Smooth muscle cell (in vitro differentiated cells): ENCODE measurements at regions not wholly inside any gene's neighbourhood (a gene's known extent, or its start where the extent isn't known, plus 50 kb on each side); places are given as distances from the start of the nearest gene placed in this dataset.

Source experiments
- DNase-seq: peaks from one replicate; lab custom pipeline; 2025; ENCODE audit not compliant: unreplicated experiment; lab: John Stamatoyannopoulos, UW
- H2AFZ ChIP-seq: fragments of 200-600 bp; sonication (generic); 2 replicates; pipeline ENCODE4 v1.6.0; 2016; ENCODE audit warnings: antibody characterized with exemption, low read depth, mild to moderate bottlenecking
- H3F3A ChIP-seq: fragments of 200-600 bp; sonication (generic); 2 replicates; pipeline ENCODE4 v1.6.0; 2017; ENCODE audit warnings: antibody characterized with exemption, low read depth
- H3K27ac ChIP-seq: fragments of 200-600 bp; sonication (generic); 2 replicates; pipeline ENCODE4 v1.5.1; 2016; ENCODE audit warnings: low read depth, mild to moderate bottlenecking
- H3K27me3 ChIP-seq: fragments of 200-600 bp; sonication (generic); 2 replicates; pipeline ENCODE4 v1.6.1; 2016; ENCODE audit warnings: low read depth, mild to moderate bottlenecking
- H3K36me3 ChIP-seq: fragments of 200-600 bp; sonication (generic); 2 replicates; pipeline ENCODE4 v1.5.1; 2016; ENCODE audit warnings: low read depth
- H3K4me1 ChIP-seq: fragments of 200-600 bp; sonication (generic); 2 replicates; pipeline ENCODE4 v1.5.1; 2016; ENCODE audit warnings: low read depth
- H3K4me2 ChIP-seq: fragments of 200-600 bp; sonication (generic); 2 replicates; pipeline ENCODE4 v1.6.0; 2016; ENCODE audit warnings: mild to moderate bottlenecking
- H3K4me3 ChIP-seq: fragments of 200-600 bp; sonication (generic); 2 replicates; pipeline ENCODE4 v1.5.1; 2016; ENCODE audit warnings: mild to moderate bottlenecking
- H3K79me2 ChIP-seq: fragments of 200-600 bp; sonication (generic); 2 replicates; pipeline ENCODE4 v1.6.0; 2016; ENCODE audit warnings: low read depth, mild to moderate bottlenecking
- H3K9ac ChIP-seq: fragments of 200-600 bp; sonication (generic); 2 replicates; pipeline ENCODE4 v1.6.0; 2016; ENCODE audit warnings: low read depth
- H3K9me3 ChIP-seq: fragments of 200-600 bp; sonication (generic); replicated peaks from 2 replicates; pipeline ENCODE4 v1.5.1; 2016; ENCODE audit warnings: low read depth
- H4K20me1 ChIP-seq: fragments of 200-600 bp; sonication (generic); 2 replicates; pipeline ENCODE4 v1.6.0; 2016; ENCODE audit warnings: low read depth
- WGBS: methylation state at CpG from one replicate; pipeline ENCODE4 v1.1.7; 2016; ENCODE audit warnings: low lambda C conversion rate; 5-methylcytosine and 5-hydroxymethylcytosine counted together
- TF ChIP-seq, protein P1 (sequence below): fragments of 200-600 bp; sonication (generic); IDR thresholded peaks from 2 replicates; pipeline ENCODE4 v1.5.1; 2017; ENCODE audit warnings: borderline replicate concordance, mild to moderate bottlenecking, antibody characterized with exemption; ENCODE audit not compliant: insufficient read depth, poor library complexity, severe bottlenecking

GRCh38 chr2:176961775-176962619, 250.6 kb upstream of the HNRNPA3 start:
- no peak for DNase-seq
- no peaks in the 10 kb centered on the region for H3K9me3 ChIP-seq
- WGBS = 87% methylated on average over 11 of the region's 11 CpGs
- H3K27ac ChIP-seq = no peak overlapping the region
- no peaks in the 10 kb centered on the region for H4K20me1 ChIP-seq
- H3K79me2 ChIP-seq = no peaks in the 10 kb centered on the region
- H3K4me2 ChIP-seq = no peak overlapping the region
- TF ChIP-seq, protein P1, sequence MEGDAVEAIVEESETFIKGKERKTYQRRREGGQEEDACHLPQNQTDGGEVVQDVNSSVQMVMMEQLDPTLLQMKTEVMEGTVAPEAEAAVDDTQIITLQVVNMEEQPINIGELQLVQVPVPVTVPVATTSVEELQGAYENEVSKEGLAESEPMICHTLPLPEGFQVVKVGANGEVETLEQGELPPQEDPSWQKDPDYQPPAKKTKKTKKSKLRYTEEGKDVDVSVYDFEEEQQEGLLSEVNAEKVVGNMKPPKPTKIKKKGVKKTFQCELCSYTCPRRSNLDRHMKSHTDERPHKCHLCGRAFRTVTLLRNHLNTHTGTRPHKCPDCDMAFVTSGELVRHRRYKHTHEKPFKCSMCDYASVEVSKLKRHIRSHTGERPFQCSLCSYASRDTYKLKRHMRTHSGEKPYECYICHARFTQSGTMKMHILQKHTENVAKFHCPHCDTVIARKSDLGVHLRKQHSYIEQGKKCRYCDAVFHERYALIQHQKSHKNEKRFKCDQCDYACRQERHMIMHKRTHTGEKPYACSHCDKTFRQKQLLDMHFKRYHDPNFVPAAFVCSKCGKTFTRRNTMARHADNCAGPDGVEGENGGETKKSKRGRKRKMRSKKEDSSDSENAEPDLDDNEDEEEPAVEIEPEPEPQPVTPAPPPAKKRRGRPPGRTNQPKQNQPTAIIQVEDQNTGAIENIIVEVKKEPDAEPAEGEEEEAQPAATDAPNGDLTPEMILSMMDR = no peak
- H3K4me1 ChIP-seq = peaks cover 10% of the 10 kb centered on the region
- peaks cover 65% of the 10 kb centered on the region for H3K27me3 ChIP-seq
- H3K9ac ChIP-seq = no peak overlapping the region
- H3K36me3 ChIP-seq = no peaks in the 10 kb centered on the region
- no peak overlapping the region for H3K4me3 ChIP-seq
- no peaks in the 10 kb centered on the region for H3F3A ChIP-seq
- H2AFZ ChIP-seq = no peak overlapping the region

DNA sequence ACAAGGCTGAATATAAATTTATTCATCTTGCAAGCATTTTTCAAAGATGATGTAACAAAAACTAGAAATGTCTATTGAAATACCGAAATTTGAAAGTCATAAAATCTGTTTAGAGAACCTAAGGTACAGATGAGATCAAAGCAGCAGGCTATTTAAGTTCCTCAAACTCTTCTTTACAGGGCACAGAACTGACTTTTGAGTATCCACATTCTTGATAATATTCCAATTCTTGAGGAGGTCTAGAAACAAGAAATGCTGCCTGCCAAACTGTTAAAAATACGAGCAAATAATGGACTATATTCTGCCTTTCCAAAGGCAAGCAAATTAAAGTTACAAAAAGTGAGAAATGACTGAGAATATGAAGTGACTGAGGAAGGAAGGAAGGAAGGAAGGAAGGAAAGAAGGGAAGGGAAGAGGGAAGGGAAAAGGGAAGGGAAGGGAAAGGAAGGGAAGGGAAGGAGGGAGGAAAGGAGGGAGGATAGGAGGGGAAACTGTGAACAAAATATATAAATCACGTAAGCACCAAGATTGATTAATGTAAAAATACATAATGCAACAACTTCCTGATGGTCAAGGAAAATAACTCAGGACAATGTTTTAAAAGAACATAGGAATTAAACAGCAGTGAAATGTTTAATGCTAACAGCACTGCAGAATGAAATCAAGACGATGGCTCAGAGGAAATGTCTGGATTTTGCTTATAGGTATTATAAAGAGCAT, 248.9 kb upstream of the HNRNPA3 start:
- Histone ChIP-seq H3K4me1 (peaks cover 10% of the 10 kb centered on the region), H3K36me3 (no peaks in the 10 kb centered on the region), H3K9me3 (no peaks in the 10 kb centered on the region), H3K4me3 (no peak overlapping the region), H3K27me3 (peaks cover 76% of the 10 kb centered on the region), H3F3A (no peaks in the 10 kb centered on the region), H3K27ac (no peak overlapping the region), H2AFZ (no peak overlapping the region), H4K20me1 (no peaks in the 10 kb centered on the region), H3K9ac (no peak overlapping the region), H3K4me2 (no peak overlapping the region), H3K79me2 (no peaks in the 10 kb centered on the region)
- TF ChIP-seq, protein P1 = no peak
- DNase-seq = no peak
- WGBS = 82% methylated on average over 4 of the region's 4 CpGs

DNA sequence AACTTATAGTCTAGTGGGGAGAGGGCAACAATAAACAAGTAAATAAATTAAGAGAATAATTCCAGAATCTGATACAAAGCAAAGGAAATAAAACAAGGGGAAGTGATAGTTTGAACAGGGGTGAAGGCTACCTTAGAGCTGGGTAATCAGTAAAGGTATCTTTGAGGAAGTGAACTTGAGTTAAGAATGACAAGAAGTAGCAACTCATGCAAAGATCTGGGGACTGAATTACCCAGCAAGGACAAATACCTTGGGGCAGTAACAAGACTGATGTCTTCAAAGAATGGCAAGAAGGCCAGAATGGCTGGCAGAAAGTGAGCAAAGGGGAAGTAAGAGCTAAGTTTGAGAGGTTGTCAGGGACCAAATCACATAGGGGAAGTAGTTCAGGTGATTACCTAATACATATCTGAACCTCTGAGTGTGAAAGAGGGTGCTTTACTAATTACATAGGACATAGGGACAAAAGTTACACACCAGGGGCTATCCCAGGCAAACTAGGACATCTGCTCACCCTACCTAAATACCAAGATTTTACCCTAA, 244.6 kb upstream of the HNRNPA3 start:
- Histone ChIP-seq H3K27ac (no peak overlapping the region), H3K4me3 (no peak overlapping the region), H3K9ac (no peak overlapping the region), H2AFZ (no peak overlapping the region), H3K27me3 (peaks cover 71% of the 10 kb centered on the region), H4K20me1 (no peaks in the 10 kb centered on the region), H3K9me3 (no peaks in the 10 kb centered on the region), H3K79me2 (no peaks in the 10 kb centered on the region), H3F3A (no peaks in the 10 kb centered on the region), H3K36me3 (no peaks in the 10 kb centered on the region), H3K4me2 (no peak overlapping the region), H3K4me1 (no peaks in the 10 kb centered on the region)
- TF ChIP-seq, protein P1 = no peak
- no peak for DNase-seq
